GM18519 (cell line): ENCODE measurements at regions not wholly inside any gene's neighbourhood (a gene's known extent, or its start where the extent isn't known, plus 50 kb on each side); places are given as distances from the start of the nearest gene placed in this dataset.

Source experiments
- ATAC-seq: cut with Tn5 transposase; IDR thresholded peaks from one replicate; pipeline ENCODE4 v1.9.1; 2021; ENCODE audit warnings: mild to moderate bottlenecking, moderate library complexity; ENCODE audit not compliant: unreplicated experiment, low FRiP score

- ATAC-seq = no peak
Observed at GRCh38 chr2:18503376-18504228, 56.9 kb downstream of the RDH14 start.

GRCh38 chr2:18502142-18502541, 58.3 kb downstream of the RDH14 start:
- no peak for ATAC-seq

- no peak for ATAC-seq
Observed at GRCh38 chr2:18501729-18502128, 58.7 kb downstream of the RDH14 start.

- no peak for ATAC-seq
Observed at GRCh38 chr2:18501156-18501555, 59.3 kb downstream of the RDH14 start.

- no peak for ATAC-seq
Observed at GRCh38 chr2:18500333-18500732, 60.1 kb downstream of the RDH14 start.

GRCh38 chr2:18498531-18498930, 61.9 kb downstream of the RDH14 start:
- no peak for ATAC-seq

- no peak for ATAC-seq
Observed at GRCh38 chr2:18496516-18496915, 63.9 kb downstream of the RDH14 start.

GRCh38 chr2:18495058-18495457, 65.4 kb downstream of the RDH14 start:
- no peak for ATAC-seq

GRCh38 chr2:18492721-18493120, 67.7 kb downstream of the RDH14 start:
- ATAC-seq = no peak

GRCh38 chr2:18491577-18491976, 68.9 kb downstream of the RDH14 start:
- no peak for ATAC-seq

GRCh38 chr2:18490901-18491300, 69.6 kb downstream of the RDH14 start:
- no peak for ATAC-seq

- ATAC-seq = no peak
Observed at GRCh38 chr2:18487106-18487913, 73.1 kb downstream of the RDH14 start.

GRCh38 chr2:18484625-18485024, 75.8 kb downstream of the RDH14 start:
- no peak for ATAC-seq

GRCh38 chr2:18483896-18484295, 76.6 kb downstream of the RDH14 start:
- no peak for ATAC-seq

- no peak for ATAC-seq
Observed at GRCh38 chr2:18482666-18483065, 77.8 kb downstream of the RDH14 start.

- ATAC-seq = no peak
Observed at GRCh38 chr2:18479947-18480369, 80.5 kb downstream of the RDH14 start.

- ATAC-seq = no peak
Observed at GRCh38 chr2:18477293-18477692, 83.2 kb downstream of the RDH14 start.

- ATAC-seq = no peak
Observed at GRCh38 chr2:18476484-18476883, 84.0 kb downstream of the RDH14 start.

- no peak for ATAC-seq
Observed at GRCh38 chr2:18475884-18476283, 84.6 kb downstream of the RDH14 start.

GRCh38 chr2:18474700-18475099, 85.8 kb downstream of the RDH14 start:
- no peak for ATAC-seq
